ENCODE measurements at regions not wholly inside any gene's neighbourhood (a gene's known extent, or its start where the extent isn't known, plus 50 kb on each side); places are given as distances from the start of the nearest gene placed in this dataset.
"Not testable (repeated sequence)": the region's sequence is repeated elsewhere in the genome, so short reads cannot be mapped to it uniquely, and the experiment has no call there.

GRCh38 chr12:17348311-17348710 lies 741.7 kb downstream of the RERGL start:
- DNase-seq: no peak

GRCh38 chr12:17344649-17345048 lies 738.7 kb upstream of the LMO3 start:
- DNase-seq: no peak

- DNase-seq: no peak
Observed at GRCh38 chr12:17342381-17342961, 736.5 kb upstream of the LMO3 start.

- no peak for DNase-seq
Observed at GRCh38 chr12:17335487-17335886, 729.5 kb upstream of the LMO3 start.

DNA sequence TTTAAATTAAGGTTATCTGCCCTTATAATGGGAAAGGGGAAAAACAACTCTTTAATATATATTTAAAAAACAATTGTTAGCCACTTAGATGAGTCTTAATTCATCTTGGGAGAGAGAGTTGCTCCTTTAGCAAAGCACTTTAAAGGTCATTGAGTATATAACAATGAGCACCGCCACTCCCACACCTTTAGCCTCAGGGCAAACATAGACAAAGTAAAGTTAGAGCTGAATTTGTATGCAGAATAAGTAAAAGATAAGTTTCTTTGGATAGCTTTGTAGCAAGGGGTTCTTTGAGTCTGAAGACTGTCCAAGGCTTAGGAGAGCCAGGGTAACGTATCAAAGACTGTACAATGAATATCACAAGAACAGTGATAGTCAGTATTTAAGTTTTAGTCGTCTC lies 728.8 kb upstream of the LMO3 start:
- no peak for DNase-seq

GRCh38 chr12:17333287-17333686 lies 727.3 kb upstream of the LMO3 start:
- no peak for DNase-seq

- no peak for DNase-seq
Observed at GRCh38 chr12:17326649-17327048, 720.7 kb upstream of the LMO3 start.

DNA sequence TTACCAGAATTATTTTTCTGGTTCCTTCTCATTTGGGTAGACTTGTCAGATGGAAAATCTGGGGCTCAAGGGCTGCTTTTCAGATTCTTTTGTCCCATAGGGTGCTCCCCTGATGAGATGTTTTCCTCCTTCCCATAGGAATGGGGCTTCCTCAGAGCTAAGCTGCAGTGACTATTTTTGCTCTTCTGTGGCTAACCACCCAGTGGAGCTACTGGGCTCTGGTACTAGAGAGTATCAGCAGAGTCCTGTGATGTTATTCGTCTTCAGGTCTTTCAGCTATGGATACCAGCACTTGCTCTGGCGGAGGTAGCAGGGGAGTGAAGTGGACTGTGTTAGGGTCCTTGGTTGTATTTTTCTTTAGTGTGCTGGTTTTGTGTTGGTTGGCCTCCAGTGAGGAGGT lies 716.1 kb upstream of the LMO3 start:
- no peak for DNase-seq

- DNase-seq: no peak
Observed at GRCh38 chr12:17304503-17305347, 698.8 kb upstream of the LMO3 start.

- DNase-seq: no peak
Observed at GRCh38 chr12:17302001-17302400, 696.0 kb upstream of the LMO3 start.

DNA sequence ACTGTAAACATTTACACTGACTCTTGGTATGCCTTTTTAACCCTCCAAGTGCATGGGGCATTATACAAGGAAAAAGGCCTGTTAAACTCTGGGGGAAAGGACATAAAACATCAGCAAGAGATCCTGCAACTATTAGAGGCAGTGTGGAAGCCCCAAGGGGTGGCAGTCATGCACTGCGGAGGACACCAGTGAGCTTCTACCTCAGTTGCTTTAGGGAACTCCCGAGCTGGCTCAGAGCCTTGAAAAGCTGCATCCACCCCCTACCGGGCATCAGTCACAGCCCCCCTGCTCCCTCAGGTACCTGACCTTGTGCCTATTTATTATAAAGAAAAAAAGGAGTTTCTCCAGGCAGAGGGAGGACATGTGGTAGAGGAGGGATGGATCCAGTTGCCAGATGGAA lies 695.6 kb upstream of the LMO3 start:
- DNase-seq: no peak

DNA sequence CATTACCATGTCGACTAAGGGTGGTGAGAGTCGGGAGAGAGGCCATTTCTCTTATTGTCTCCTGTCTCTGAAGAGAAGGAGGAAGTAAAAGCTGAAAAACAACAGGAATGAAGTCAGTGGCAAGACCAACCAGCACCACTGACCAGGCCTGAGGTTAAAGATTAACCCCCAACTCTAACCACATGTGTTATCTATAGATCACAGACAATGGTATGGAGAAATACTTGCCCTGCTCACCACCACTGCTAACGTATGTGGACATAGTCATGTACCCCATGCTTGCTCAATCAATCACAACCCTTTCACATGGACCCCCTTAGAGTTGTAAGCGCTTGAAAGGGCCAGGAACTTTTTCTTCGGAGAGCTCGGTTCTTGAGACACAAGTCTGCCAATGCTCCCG lies 690.9 kb upstream of the LMO3 start:
- no peak for DNase-seq

DNA sequence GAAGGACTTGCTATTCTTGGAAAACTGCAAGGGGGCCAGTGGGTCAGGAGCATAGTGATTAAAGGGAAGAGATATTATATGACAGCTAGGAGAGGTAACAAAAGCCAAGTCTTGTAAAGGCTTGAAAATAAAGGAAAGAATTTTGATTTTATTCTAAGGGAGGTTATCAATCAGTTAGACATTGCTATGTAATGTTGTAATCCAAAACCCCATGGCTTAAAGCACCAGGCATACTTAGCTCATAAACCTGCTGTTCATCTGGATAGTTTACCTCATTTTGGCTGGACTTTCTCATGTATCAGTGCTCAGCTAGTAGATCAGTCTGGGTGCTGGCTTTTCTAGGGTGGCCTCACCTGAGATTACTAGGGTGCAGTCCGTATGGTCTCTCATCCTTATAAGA lies 680.9 kb upstream of the LMO3 start:
- no peak for DNase-seq

DNA sequence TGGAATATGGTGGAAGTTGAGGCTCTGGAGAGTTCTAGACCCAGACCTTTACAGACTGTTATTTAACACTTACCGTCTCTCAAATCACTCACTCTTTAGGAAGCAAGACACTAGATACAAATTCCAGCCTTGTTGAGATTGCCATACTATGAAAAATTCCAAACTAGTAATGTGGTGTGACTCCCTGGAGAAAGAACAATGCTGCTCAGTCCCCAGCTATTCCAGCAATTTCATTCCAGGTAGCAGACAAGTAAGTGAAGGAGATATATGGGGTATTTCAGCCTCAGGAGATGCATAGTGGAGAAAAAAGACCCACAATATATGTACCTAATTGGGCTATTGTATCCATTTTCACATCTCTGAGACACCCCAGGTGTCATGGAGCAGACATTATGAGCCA lies 678.9 kb upstream of the LMO3 start:
- no peak for DNase-seq

DNA sequence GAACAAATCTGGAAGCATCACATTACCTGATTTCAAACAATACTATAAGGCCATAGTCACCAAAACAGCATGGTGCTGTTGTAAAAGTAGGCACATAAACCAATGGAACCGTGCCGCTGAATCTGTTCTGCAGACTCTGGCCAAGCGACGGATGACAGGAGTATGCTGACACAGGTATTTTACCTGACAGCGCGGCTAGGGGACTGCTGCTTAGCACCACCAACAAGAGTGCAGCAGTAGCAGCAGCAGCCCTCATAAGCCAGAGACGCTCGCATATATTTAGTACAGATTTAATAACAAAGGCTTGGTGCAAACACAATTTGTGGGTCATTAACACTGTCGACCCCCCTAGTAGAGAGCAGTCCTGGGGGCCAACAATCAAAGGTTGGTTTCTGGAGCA lies 677.6 kb upstream of the LMO3 start:
- no peak for DNase-seq

- DNase-seq: not testable (repeated sequence)
Observed at GRCh38 chr12:17282169-17282568, 676.2 kb upstream of the LMO3 start.

DNA sequence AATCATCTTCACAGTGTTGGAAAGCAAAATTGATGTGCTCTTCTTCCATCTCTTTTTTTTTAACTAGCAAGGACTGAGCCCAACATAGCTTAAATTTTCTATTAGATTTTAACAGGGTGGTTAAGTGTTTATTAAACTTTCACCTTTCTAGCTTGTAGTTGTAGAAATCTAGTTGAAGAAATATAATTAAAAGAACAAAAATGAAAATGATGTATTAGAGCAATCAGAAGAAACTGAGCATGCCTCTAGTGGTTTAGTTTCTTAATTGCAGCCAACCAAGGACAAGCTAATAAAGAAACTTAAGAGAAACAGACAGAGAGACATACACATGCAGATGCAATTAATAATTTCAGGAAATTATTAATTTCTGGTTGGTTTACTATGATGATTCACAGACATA lies 673.0 kb upstream of the LMO3 start:
- no peak for DNase-seq

- no peak for DNase-seq
Observed at GRCh38 chr12:17276196-17276595, 670.2 kb upstream of the LMO3 start.

DNA sequence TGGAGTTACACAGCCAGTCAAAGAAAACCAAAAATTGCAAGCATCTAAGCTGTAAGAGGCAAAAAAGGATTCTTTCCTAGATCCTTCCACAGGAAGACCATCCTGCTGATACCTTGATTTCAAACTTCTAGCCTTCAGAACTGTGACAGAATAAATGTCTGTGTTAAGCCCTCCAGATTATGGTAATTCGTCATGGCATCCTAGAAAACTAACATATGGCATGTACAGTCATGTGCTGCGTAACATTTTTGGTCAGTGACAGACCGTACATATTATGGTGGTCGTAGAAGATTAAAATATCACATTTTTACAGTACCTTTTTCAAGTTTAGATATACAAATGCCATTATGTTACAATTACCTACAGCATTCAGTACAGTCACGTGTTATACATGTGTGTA lies 660.9 kb upstream of the LMO3 start:
- no peak for DNase-seq

- DNase-seq: no peak
Observed at GRCh38 chr12:17264603-17265002, 658.6 kb upstream of the LMO3 start.

DNA sequence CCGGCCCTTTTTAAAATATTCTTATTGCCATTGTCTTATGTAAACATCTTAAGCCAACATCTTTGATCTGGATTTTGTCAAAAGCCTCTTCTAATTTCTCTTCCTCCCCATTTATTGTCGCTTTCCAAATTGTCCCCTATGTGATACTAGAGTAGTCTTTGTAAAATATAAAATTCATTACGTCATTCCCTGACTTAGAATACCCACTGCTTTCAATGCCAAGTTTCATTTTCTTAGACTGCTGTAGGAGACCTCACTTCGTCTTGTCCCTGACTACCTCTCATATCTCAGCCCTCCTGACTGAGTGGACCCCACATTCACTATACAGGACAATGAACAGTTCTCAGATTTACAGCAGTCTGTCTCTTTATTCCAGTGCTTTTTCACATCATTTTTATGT lies 633.9 kb upstream of the LMO3 start:
- no peak for DNase-seq

GRCh38 chr12:17235996-17236395 lies 630.0 kb upstream of the LMO3 start:
- no peak for DNase-seq

GRCh38 chr12:17215759-17216570 lies 610.0 kb upstream of the LMO3 start:
- no peak for DNase-seq

- DNase-seq: no peak
Observed at GRCh38 chr12:17214929-17215328, 609.0 kb upstream of the LMO3 start.
